ENCODE measurements at regions not wholly inside any gene's neighbourhood (a gene's known extent, or its start where the extent isn't known, plus 50 kb on each side); places are given as distances from the start of the nearest gene placed in this dataset.
"Not testable (repeated sequence)": the region's sequence is repeated elsewhere in the genome, so short reads cannot be mapped to it uniquely, and the experiment has no call there.

DNA sequence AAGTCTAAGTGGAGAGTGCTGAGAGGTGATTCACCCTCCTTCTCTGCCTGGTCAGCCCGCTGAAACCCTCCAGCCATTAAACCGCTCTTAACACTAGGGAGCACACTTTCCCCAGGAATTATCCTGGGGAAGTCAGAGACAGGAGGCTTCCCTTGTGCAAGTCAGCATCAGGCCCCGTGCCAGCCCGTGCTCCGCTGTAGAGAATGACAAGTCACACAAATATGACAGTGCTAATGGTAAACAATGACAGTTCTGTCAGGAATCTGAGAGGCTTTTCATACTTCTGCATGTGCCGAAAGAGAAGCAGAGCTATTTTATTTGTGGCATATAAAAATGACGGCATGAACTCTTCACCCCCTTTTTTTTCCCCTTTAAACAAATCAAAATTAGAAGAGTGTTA, 816.9 kb upstream of the SLC10A2 start:
- H3K79me2 ChIP-seq (ENCODE audit: insufficient read depth, low read depth) = no peaks in the 10 kb centered on the region
- no peak overlapping the region for H3K9ac ChIP-seq
- H3K4me1 ChIP-seq (ENCODE audit: low read depth, poor library complexity, severe bottlenecking) = no peaks in the 10 kb centered on the region
- no peak overlapping the region for H3K27ac ChIP-seq
- H3K27me3 ChIP-seq (ENCODE audit: insufficient read depth, low read depth) = no peaks in the 10 kb centered on the region
- H3K4me3 ChIP-seq (IDR thresholded peaks at IDR 0.05; ENCODE audit: insufficient read depth, low read depth, low read length) = no peak overlapping the region
- no peak overlapping the region for H2AFZ ChIP-seq (ENCODE audit: low read depth)
- no peaks in the 10 kb centered on the region for H4K20me1 ChIP-seq (ENCODE audit: insufficient read depth)
- H3K4me2 ChIP-seq = no peak overlapping the region
- H3K36me3 ChIP-seq (ENCODE audit: insufficient read depth) = no peaks in the 10 kb centered on the region
- TF ChIP-seq, protein P1, sequence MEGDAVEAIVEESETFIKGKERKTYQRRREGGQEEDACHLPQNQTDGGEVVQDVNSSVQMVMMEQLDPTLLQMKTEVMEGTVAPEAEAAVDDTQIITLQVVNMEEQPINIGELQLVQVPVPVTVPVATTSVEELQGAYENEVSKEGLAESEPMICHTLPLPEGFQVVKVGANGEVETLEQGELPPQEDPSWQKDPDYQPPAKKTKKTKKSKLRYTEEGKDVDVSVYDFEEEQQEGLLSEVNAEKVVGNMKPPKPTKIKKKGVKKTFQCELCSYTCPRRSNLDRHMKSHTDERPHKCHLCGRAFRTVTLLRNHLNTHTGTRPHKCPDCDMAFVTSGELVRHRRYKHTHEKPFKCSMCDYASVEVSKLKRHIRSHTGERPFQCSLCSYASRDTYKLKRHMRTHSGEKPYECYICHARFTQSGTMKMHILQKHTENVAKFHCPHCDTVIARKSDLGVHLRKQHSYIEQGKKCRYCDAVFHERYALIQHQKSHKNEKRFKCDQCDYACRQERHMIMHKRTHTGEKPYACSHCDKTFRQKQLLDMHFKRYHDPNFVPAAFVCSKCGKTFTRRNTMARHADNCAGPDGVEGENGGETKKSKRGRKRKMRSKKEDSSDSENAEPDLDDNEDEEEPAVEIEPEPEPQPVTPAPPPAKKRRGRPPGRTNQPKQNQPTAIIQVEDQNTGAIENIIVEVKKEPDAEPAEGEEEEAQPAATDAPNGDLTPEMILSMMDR (conservative IDR thresholded peaks at IDR 0.05; ENCODE audit: low read depth, low read length) = no peak

DNA sequence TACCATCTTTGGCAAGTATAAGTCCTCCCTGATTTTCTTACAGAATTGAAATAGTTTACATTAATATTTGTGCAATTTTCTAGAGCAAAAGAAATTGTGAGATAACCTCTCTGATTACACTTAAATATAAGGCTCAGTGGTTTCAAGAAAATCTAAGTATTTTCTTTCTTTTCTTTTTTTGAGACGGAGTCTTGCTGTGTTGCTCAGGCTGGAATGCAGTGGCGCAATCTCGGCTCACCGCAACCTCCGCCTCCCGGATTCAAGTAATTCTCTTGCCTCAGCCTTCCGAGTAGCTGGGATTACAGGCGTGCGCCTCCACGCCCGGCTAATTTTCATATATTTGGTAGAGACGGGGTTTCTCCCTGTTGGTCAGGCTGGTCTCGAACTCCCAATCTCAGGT, 813.9 kb upstream of the SLC10A2 start:
- not testable (repeated sequence) for H3K9ac ChIP-seq; H3K36me3 ChIP-seq (ENCODE audit: insufficient read depth); H3K79me2 ChIP-seq (ENCODE audit: insufficient read depth, low read depth); H3K4me2 ChIP-seq; H3K27me3 ChIP-seq (ENCODE audit: insufficient read depth, low read depth); H2AFZ ChIP-seq (ENCODE audit: low read depth); H3K27ac ChIP-seq; H3K4me1 ChIP-seq (ENCODE audit: low read depth, poor library complexity, severe bottlenecking); H3K4me3 ChIP-seq (IDR thresholded peaks at IDR 0.05; ENCODE audit: insufficient read depth, low read depth, low read length); H4K20me1 ChIP-seq (ENCODE audit: insufficient read depth)

DNA sequence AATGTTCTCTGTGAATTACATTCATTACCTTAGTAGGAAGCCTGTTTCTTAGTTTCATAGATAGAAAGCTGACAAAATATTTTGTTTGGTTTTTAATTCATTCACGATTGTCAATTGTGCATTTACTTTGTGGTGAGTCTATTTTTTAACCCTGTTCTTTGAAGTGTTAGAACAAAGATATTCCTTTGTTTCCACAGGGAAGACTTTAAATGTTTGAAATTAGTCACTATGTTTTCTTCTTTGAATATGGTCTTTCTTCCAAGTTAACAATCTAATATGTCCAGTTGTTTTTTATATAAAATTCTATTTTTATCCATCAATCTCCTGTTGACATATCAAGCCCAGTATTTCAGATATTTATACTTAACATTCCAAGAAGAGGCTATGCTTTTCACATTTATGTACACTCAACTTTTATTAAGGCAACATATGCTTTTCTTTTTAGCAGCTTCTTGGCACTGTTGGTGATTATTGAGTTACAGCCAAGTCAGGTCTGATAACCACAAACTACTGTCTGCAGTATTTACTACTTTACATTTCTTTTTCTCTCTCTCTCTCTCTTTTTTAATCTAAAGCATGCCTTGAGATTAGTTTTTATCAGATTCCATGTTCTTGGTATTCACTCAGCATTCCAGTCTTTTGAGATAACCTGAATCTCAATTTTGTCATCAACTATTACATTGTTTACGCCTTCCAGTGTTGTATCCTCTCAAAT, 812.8 kb upstream of the SLC10A2 start:
- Histone ChIP-seq H3K9ac (no peak overlapping the region), H4K20me1 (ENCODE audit: insufficient read depth) (no peaks in the 10 kb centered on the region), H2AFZ (ENCODE audit: low read depth) (no peak overlapping the region), H3K4me3 (IDR thresholded peaks at IDR 0.05; ENCODE audit: insufficient read depth, low read depth, low read length) (no peak overlapping the region), H3K27me3 (ENCODE audit: insufficient read depth, low read depth) (no peaks in the 10 kb centered on the region), H3K36me3 (ENCODE audit: insufficient read depth) (no peaks in the 10 kb centered on the region), H3K79me2 (ENCODE audit: insufficient read depth, low read depth) (no peaks in the 10 kb centered on the region), H3K4me2 (no peak overlapping the region), H3K4me1 (ENCODE audit: low read depth, poor library complexity, severe bottlenecking) (no peaks in the 10 kb centered on the region), H3K27ac (no peak overlapping the region)
- TF ChIP-seq, protein P1 (conservative IDR thresholded peaks at IDR 0.05; ENCODE audit: low read depth, low read length) = no peak

DNA sequence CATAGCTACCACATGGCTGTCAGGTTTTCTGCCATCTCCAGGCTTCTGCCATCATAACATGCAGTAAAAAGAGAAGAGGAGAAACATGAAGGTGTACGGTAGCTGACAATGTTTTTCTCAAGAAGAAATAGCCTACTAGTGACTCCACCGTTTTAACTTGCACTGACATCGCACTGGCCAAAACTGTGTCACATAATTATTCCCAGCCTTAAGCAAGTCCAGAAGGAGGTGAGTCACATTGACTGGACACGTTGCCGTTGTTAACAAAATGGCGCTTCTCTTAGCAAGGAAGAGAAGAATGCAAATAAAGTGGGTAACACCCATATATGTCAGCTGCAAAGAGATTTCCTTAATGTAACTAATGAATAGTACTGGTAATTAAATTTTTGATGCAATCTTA, 810.4 kb upstream of the SLC10A2 start:
- H3K36me3 ChIP-seq (ENCODE audit: insufficient read depth) = no peaks in the 10 kb centered on the region
- no peak overlapping the region for H3K4me2 ChIP-seq
- no peak overlapping the region for H3K27ac ChIP-seq
- no peak overlapping the region for H2AFZ ChIP-seq (ENCODE audit: low read depth)
- H3K27me3 ChIP-seq (ENCODE audit: insufficient read depth, low read depth) = no peaks in the 10 kb centered on the region
- H3K79me2 ChIP-seq (ENCODE audit: insufficient read depth, low read depth) = no peaks in the 10 kb centered on the region
- H4K20me1 ChIP-seq (ENCODE audit: insufficient read depth) = no peaks in the 10 kb centered on the region
- no peak overlapping the region for H3K4me3 ChIP-seq (IDR thresholded peaks at IDR 0.05; ENCODE audit: insufficient read depth, low read depth, low read length)
- no peaks in the 10 kb centered on the region for H3K4me1 ChIP-seq (ENCODE audit: low read depth, poor library complexity, severe bottlenecking)
- H3K9ac ChIP-seq = no peak overlapping the region
- TF ChIP-seq, protein P1 (conservative IDR thresholded peaks at IDR 0.05; ENCODE audit: low read depth, low read length) = no peak

DNA sequence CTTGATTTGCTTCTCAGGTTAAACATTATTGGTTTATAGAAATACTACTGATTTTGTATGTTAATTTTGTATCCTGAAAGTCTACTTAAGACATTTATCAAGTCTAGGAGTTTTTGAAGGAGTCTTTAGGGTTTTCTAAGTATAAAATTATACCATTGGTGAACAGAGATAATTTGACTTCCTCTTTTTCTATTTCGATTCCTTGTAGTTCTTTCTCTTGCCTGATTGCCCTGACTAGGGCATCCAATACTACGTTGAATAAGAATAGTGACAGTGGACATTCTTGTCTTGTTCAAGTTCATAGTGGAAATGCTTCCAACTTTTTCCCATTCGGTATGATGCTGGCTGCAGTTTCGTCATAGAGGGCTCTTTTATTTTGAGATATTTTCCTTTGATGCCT, 807.5 kb upstream of the SLC10A2 start:
- H4K20me1 ChIP-seq (ENCODE audit: insufficient read depth) = no peaks in the 10 kb centered on the region
- H3K4me3 ChIP-seq (IDR thresholded peaks at IDR 0.05; ENCODE audit: insufficient read depth, low read depth, low read length) = no peak overlapping the region
- H3K4me1 ChIP-seq (ENCODE audit: low read depth, poor library complexity, severe bottlenecking) = no peaks in the 10 kb centered on the region
- H3K27me3 ChIP-seq (ENCODE audit: insufficient read depth, low read depth) = no peaks in the 10 kb centered on the region
- H2AFZ ChIP-seq (ENCODE audit: low read depth) = no peak overlapping the region
- no peak overlapping the region for H3K9ac ChIP-seq
- H3K79me2 ChIP-seq (ENCODE audit: insufficient read depth, low read depth) = no peaks in the 10 kb centered on the region
- H3K27ac ChIP-seq = no peak overlapping the region
- TF ChIP-seq, protein P1 (conservative IDR thresholded peaks at IDR 0.05; ENCODE audit: low read depth, low read length) = no peak
- no peak overlapping the region for H3K4me2 ChIP-seq
- no peaks in the 10 kb centered on the region for H3K36me3 ChIP-seq (ENCODE audit: insufficient read depth)

Data from KMS-11 (cell line).